GM12892 (cell line): ENCODE measurements at regions not wholly inside any gene's neighbourhood (a gene's known extent, or its start where the extent isn't known, plus 50 kb on each side); places are given as distances from the start of the nearest gene placed in this dataset.
"Not testable (repeated sequence)": the region's sequence is repeated elsewhere in the genome, so short reads cannot be mapped to it uniquely, and the experiment has no call there.

ENCODE experiments used
- DNase-seq: peaks from one replicate; pipeline ENCODE4 v3.0.0; 2011; ENCODE audit not compliant: insufficient read length
- FAIRE-seq: peaks from 2 replicates; lab custom pipeline; 2011; peaks lifted over from hg19 to GRCh38; lab: Jason Lieb, UNC
- POLR2A ChIP-seq: IDR thresholded peaks from 2 replicates; pipeline ENCODE4 v1.6.1; 2011; ENCODE audit warnings: low read depth, low read length, control low read depth
- POLR2AphosphoS5 ChIP-seq: IDR thresholded peaks from 2 replicates; pipeline ENCODE4 v1.6.1; 2011; ENCODE audit warnings: low read depth, low read length, control low read depth
- TAF1 ChIP-seq: IDR thresholded peaks from 2 replicates; pipeline ENCODE4 v1.6.1; 2011; ENCODE audit warnings: low read depth, mild to moderate bottlenecking, control low read depth, low read length, borderline replicate concordance

- no peak for FAIRE-seq
- TF ChIP-seq TAF1 (no peak), POLR2A (no peak), POLR2AphosphoS5 (no peak)
- no peak for DNase-seq
Observed at GRCh38 chr9:73893230-73893629, 603.9 kb upstream of the RORB start.

DNA sequence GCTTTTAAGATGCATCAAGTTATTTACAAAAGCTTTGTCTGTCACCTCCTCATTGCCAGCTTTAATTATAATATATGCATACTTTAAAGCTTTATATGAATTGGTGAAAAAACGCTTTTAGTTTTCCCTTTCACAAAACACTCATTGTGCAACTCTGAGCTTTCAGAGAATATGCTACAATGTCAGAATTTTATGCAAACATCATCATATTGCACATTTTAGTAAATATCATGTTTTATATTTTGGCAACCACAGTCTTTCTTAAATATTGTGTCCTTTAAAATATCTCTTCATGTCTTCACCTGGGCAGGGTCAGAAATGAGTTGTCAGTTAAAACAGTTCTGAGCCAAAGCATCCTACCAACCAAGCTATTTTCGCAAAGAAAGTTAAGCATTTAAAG lies 601.1 kb upstream of the RORB start:
- no peak for FAIRE-seq
- TF ChIP-seq POLR2AphosphoS5 (no peak), POLR2A (no peak), TAF1 (no peak)
- no peak for DNase-seq

- FAIRE-seq (no peak), DNase-seq (no peak)
- no peak for TF ChIP-seq POLR2A
- TF ChIP-seq POLR2AphosphoS5: no peak
- TF ChIP-seq TAF1: no peak
Observed at GRCh38 chr9:73906671-73907070, 590.5 kb upstream of the RORB start.

- no peak for FAIRE-seq
- TF ChIP-seq POLR2A (no peak), TAF1 (no peak), POLR2AphosphoS5 (no peak)
- no peak for DNase-seq
Observed at GRCh38 chr9:73911804-73912203, 585.3 kb upstream of the RORB start.

DNA sequence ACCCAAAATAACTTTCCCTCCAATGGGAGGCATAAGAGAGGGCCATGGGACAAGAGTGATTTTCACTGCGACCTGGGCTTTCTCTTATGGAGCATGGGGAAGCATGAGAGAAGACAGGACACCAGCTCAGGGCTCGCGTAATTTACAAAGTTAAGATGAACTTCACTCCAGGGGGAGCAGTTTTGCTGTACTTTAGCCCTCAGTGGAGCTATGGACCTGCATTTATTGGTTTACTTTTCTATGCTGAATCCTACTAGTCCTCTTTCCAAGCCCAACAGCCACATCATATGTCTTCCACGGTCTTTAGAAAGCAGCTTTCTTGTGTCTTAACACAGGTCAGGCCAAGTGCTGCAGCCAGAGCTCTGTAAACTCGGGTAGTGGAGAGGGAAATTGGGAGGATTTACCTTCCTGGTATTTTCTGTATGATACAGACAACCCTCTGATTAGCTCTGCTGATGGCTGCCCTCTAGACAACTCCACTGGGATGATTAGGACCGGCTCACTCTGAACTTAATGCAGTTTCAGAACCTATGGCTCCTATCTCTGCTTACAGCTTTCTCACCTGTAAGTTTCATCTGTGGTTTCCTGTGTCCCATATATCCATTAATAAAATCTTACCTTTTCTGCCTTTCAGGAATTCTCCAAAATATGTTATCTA lies 581.0 kb upstream of the RORB start:
- TF ChIP-seq TAF1 (no peak), POLR2AphosphoS5 (no peak), POLR2A (no peak)
- FAIRE-seq: no peak
- no peak for DNase-seq

- TF ChIP-seq TAF1: no peak
- no peak for TF ChIP-seq POLR2A
- FAIRE-seq: no peak
- no peak for DNase-seq
Observed at GRCh38 chr9:73919712-73920111, 577.4 kb upstream of the RORB start.

DNA sequence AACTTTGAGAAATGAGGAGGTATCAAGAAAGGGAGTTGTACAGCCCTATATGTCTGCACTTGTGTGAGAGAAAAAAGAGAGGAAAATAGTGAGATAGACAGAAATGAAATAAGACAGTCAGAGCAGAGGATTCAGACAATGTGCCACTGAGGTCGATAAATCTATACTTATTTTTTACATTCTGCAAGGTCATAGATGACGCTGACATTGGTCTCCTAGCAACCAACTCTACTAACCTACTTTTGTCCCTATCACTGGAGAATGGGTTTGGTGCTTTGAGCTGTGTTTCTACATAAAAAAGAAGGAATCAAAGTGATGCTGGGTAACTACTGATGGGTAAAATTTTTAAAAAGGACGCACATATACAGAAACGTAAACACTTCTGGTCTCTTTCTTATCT lies 573.3 kb upstream of the RORB start:
- no peak for FAIRE-seq
- no peak for TF ChIP-seq POLR2A
- TF ChIP-seq POLR2AphosphoS5: no peak
- no peak for TF ChIP-seq TAF1
- DNase-seq: no peak

DNA sequence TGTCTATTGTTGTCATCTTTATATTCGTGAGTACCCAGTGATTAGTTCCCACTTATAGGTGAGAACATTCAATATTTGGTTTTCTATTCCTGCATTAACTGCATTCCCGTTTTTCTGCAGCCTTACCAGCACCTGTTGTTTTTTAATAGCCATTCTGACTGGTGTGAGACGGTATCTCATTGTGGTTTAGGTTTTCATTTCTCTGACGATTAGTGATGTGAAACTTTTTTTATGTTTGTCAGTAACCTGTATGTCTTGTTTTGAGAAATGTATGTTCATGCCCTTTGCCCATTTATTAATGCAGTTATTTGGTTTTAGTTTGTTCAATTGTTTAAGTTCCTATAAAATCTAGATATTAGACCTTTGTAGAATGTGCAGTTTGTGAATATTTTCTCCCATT lies 546.0 kb upstream of the RORB start:
- FAIRE-seq (no peak), DNase-seq (no peak)
- no peak for TF ChIP-seq TAF1
- TF ChIP-seq POLR2AphosphoS5: no peak
- TF ChIP-seq POLR2A: no peak

DNA sequence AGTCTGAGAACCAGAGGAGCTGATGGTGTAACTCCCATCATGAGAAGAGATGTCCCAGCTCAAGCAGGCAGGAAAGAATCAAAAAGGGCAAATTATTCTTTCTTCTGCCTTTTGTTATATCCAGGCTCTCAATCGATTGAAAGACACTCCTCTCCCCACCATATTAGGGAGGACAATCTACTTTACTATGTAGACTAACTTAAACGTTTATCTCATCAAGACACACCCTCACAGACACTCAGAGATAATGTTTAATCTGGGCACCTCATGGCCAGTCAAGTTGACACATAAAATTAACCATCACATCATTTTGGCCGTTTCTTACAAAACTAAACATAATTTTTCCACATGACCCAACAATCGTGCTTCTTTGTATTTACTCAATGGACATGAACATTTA lies 534.3 kb upstream of the RORB start:
- FAIRE-seq (no peak), DNase-seq (no peak)
- TF ChIP-seq TAF1: no peak

DNA sequence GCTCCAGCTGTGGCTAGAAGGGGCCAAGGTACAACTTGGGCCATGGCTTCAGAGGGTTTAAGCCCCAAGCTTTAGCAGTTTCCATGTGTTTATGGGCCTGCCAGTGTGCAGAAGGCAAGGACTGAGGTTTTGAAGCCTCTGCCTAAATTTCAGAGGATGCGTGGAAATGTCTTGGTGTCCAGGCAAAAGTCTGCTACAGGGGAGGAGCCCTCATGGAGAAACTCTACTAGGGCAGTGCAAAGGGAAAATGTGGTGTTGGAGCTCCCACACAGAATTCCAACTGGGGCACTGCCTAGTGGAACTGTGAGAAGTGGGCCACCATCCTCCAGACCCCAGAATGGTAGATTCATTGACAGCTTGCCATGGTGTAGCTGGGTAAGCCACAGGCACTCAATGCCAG lies 527.2 kb upstream of the RORB start:
- no peak for FAIRE-seq
- TF ChIP-seq TAF1: no peak
- TF ChIP-seq POLR2AphosphoS5: no peak
- TF ChIP-seq POLR2A: no peak

DNA sequence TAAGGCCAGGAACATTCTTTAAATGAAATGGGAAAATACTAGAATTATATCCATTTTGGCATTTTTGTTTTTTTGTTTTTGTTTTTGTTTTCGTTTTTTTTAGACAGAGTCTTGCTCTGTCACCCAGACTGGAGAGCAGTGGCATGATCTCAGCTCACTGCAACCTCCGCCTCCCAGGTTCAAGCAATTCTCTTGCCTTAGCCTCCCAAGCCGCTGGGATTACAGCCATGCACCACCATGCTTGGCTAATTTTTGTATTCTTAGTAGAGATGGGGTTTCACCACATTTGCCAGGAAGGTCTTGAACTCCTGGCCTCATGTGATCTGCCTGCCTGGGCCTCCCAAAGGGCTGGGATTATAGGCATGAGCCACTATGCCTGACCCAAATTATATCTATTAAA lies 520.7 kb upstream of the RORB start:
- not testable (repeated sequence) for FAIRE-seq, DNase-seq

More for the DNA sequence above, 527.2 kb upstream of the RORB start:
- DNase-seq: no peak

DNA sequence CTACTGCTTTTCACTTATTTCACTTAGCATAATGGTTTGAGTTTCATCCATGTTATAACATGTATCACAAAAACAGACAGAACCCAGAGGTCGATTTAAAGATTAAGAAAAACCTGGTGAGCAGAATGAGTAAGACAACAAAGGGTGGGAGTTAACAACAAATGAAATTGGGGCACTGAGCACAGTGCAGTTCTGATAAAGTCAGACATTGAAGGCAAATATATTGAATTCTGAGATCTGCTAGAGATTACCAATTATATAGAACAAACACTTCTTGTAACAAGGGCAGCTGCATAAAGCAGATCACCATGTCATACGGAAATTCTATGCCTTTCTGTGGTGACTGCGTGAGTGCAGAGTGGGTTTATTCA lies 517.3 kb upstream of the RORB start:
- DNase-seq (no peak), FAIRE-seq (no peak)
- no peak for TF ChIP-seq POLR2AphosphoS5

- DNase-seq (no peak), FAIRE-seq (no peak)
- TF ChIP-seq TAF1 (no peak), POLR2AphosphoS5 (no peak)
Observed at GRCh38 chr9:73980754-73981153, 516.4 kb upstream of the RORB start.

DNA sequence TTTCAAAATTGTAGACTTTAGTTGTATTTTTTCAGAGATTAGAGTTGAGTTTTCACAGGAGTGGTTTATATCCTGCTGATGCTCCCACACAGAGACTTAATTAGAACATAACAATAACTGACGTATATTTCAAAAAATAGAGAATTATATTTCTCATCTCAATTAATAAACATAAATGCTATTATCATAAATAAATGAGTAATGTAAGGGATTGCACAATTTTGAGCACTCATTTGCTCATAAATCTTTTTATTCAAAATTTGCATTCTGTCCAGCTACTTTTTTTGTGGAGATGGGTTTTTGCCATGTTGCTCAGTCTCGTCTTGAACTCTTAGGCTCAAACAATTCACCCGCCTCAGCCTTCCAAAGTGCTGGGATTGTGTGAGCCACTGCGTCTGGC lies 515.7 kb upstream of the RORB start:
- TF ChIP-seq TAF1 (no peak), POLR2A (no peak), POLR2AphosphoS5 (no peak)
- DNase-seq: no peak
- no peak for FAIRE-seq

DNA sequence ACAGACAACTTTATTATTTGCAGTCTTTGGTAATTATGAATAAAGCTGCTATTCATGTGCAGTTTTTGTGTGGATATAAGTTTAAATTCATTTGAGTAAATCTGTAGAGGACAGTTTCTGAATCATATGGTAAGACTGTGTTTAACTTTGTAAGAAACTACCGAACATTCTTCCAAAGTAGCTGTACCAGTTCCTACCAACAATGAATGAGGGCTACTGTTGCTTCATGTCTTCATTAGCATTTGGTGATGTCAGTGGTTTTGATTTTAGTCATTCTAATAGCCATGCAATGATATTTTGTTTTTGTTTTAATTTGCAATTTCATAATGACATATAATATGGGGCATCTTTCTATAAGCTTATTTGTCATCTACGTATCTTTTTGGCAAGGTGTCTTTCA lies 501.3 kb upstream of the RORB start:
- TF ChIP-seq TAF1 (no peak), POLR2AphosphoS5 (no peak), POLR2A (no peak)
- FAIRE-seq (no peak), DNase-seq (no peak)
